Pancreas (tissue), 10 donors: ENCODE measurements at regions not wholly inside any gene's neighbourhood (a gene's known extent, or its start where the extent isn't known, plus 50 kb on each side); places are given as distances from the start of the nearest gene placed in this dataset.

Experiments used
- ATAC-seq, 4 donors: fragments of 200-7000 bp; cut with Tn5 transposase; one replicate each; pipeline versions ENCODE4 v1.8.0 to v1.9.1; 2020; ENCODE audit warnings: mild to moderate bottlenecking in 4 of 4, moderate library complexity in 4 of 4
- DNase-seq, 6 donors: peaks; one replicate each; pipeline ENCODE4 v3.0.0-alpha.2; 2020
- FAIRE-seq: peaks from 2 replicates; lab custom pipeline; 2012; peaks lifted over from hg19 to GRCh38; lab: Jason Lieb, UNC
- H3K27ac ChIP-seq, 4 donors: fragments of 200-600 bp; sonication (generic); 1 replicate in 3 of 4; 2 replicates in 1 of 4; pipeline versions ENCODE4 v1.5.0 to v1.8.0; 2020
- H3K27me3 ChIP-seq, 4 donors: fragments of 200-600 bp; one replicate each; pipeline ENCODE4 v1.8.0; 2021
- H3K36me3 ChIP-seq, 3 donors: fragments of 200-600 bp; sonication (generic) in 1 of 3; one replicate each; pipeline versions ENCODE4 v1.5.0 to v1.8.0; 2020 to 2021
- H3K4me1 ChIP-seq, 3 donors: fragments of 200-600 bp; one replicate each; pipeline ENCODE4 v1.8.0; 2021
- H3K4me3 ChIP-seq, 4 donors: fragments of 200-600 bp; sonication (generic) in 2 of 4; one replicate each; pipeline versions ENCODE4 v1.5.0 to v1.8.0; 2020 to 2021
- H3K9me3 ChIP-seq, 4 donors: fragments of 200-600 bp; one replicate each; pipeline ENCODE4 v1.8.0; 2021
- WGBS, 2 donors: extraction: QIAGEN DNeasy Blood & Tissue Kit; methylation state at CpG; one replicate each; pipeline ENCODE4 v1.1.7; 2013; 5-methylcytosine and 5-hydroxymethylcytosine counted together
- intact Hi-C, 3 donors: fragments of 100-400 bp; cut with DNase I; formaldehyde crosslinking; loops; one replicate each; pipeline versions ENCODE4 v1.11.1 to v1.14.2; 2022
- TF ChIP-seq, protein P1 (sequence below), 4 donors: fragments of 200-600 bp; sonication (generic) in 3 of 4; IDR thresholded peaks; one replicate each; pipeline versions ENCODE4 v1.5.0 to v1.8.0; 2021; ENCODE audit warnings: antibody characterized with exemption in 4 of 4
- donor health status: healthy with polysubstance abuse.
- donor health status: DM: no; HTN: no; CAD: no; lungs with moderate emphysema.
- donor health status: DM: no; HTN: no; CAD: no.
- donor health status: control.
- donor health status: control.
- donor health status: Bipolar disorder and iron deficiency.
- donor health status: DM: yes; HTN: yes; CAD: no.
- donor health status: DM: no; HTN: no; CAD: no.
- donor health status: DM: no; HTN: no; CAD: no.
- donor health status: DM: yes; HTN: yes; CAD: no.

DNA sequence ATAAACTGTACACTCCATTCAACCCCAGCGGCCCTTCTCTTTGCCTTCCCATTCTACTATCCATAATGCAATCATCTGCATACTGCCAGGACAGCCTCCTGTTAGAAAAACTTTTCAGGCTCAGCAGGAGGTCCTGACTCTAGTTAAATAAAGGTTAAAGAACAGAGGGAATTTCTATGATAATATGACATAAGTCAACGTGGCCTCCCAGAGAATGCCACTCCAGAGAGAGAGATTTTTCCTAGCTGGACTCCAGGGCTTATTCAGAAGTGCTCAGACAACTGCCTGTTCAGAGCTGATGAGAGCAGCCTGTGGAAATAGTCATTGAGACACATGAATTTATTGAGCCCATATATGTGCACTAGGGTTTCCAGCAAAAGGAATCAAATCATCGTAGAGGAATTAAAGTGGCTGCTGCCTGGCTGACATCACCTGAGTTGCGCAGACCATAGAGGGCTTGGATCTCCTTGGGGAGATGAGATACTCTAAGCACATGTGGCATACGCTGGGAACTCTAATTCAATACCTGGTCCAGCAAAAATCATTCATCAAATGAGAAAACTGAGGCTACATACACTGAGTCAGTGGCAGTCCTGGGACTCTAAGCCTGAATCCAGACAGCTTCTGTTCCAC lies 736.2 kb downstream of the PTPRU start:
- DNase-seq = no peak
- ATAC-seq = no peak
- no peaks in the 10 kb centered on the region for H3K36me3 ChIP-seq
- no peaks in the 10 kb centered on the region for H3K4me1 ChIP-seq
- TF ChIP-seq, protein P1, sequence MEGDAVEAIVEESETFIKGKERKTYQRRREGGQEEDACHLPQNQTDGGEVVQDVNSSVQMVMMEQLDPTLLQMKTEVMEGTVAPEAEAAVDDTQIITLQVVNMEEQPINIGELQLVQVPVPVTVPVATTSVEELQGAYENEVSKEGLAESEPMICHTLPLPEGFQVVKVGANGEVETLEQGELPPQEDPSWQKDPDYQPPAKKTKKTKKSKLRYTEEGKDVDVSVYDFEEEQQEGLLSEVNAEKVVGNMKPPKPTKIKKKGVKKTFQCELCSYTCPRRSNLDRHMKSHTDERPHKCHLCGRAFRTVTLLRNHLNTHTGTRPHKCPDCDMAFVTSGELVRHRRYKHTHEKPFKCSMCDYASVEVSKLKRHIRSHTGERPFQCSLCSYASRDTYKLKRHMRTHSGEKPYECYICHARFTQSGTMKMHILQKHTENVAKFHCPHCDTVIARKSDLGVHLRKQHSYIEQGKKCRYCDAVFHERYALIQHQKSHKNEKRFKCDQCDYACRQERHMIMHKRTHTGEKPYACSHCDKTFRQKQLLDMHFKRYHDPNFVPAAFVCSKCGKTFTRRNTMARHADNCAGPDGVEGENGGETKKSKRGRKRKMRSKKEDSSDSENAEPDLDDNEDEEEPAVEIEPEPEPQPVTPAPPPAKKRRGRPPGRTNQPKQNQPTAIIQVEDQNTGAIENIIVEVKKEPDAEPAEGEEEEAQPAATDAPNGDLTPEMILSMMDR (IDR thresholded peaks at IDR 0.05) = no peak
- no peaks in the 10 kb centered on the region for H3K9me3 ChIP-seq
- intact Hi-C loops = no loop called here
- WGBS, 2 donors = 40 to 61% methylated on average over 5 of the region's 5 CpGs
- no peak overlapping the region for H3K4me3 ChIP-seq
- H3K27ac ChIP-seq = no peak overlapping the region
- H3K27me3 ChIP-seq = no peaks in the 10 kb centered on the region
- no peak for FAIRE-seq

DNA sequence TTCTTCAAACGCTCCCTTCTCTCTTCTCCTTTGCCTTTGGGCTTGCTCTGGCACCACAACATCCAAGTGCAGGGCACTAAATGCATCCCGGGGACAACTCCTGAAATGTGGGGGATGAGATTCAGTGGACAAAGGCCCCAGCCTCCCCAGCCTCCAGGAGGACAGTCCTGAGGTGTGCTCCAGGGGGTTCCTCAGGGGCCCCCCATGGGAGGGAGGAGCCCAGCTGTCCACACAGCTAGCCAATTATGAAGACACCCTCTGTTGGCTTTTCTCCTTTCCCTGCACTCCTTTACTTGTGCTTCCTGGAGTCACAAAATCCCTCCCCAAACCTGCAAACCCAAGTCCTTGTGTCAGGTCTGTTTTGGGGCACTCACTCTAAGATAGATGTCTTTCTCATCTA lies 735.4 kb downstream of the PTPRU start:
- Histone ChIP-seq H3K4me3 (no peak overlapping the region), H3K27ac (no peak overlapping the region), H3K9me3 (no peaks in the 10 kb centered on the region), H3K27me3 (no peaks in the 10 kb centered on the region), H3K4me1 (no peaks in the 10 kb centered on the region), H3K36me3 (no peaks in the 10 kb centered on the region)
- intact Hi-C loops = no loop called here
- DNase-seq = no peak
- no peak for FAIRE-seq
- ATAC-seq = no peak
- TF ChIP-seq, protein P1 (IDR thresholded peaks at IDR 0.05) = no peak
- WGBS, 2 donors = 53 to 56% methylated on average over 2 of the region's 2 CpGs

DNA sequence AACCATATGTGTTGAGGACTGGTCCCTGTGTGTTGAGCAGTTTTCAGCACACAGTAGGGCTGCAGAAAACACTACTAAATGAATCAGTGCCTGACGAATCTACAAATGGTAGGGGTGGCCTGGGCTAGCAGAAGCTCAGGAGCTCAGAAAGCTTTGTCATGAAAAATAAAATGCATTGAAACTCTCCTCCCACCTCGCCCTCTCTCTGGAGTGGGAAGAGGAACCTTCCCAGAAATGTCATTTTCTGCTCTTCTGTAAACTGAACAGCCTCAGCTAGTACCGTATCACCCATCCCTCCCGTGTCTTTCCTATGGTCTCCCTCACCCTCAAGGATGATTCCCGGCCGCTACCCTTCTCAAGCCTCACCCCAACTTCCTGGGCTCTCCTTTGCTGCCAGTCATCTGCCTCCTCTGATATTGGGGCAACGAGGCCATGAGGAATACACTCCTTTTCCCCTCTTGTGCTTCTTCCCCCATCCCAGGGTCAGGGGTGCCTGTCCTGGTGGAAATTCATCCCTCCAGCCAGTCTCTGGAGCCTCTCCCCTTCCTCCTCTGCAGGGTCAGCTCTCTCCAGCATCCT lies 734.5 kb downstream of the PTPRU start:
- H3K36me3 ChIP-seq = no peaks in the 10 kb centered on the region
- H3K9me3 ChIP-seq = no peaks in the 10 kb centered on the region
- WGBS, 2 donors = 46 to 58% methylated on average over 7 of the region's 7 CpGs
- H3K27me3 ChIP-seq = no peaks in the 10 kb centered on the region
- no peaks in the 10 kb centered on the region for H3K4me1 ChIP-seq
- H3K4me3 ChIP-seq = no peak overlapping the region
- ATAC-seq (no peak), DNase-seq (no peak), FAIRE-seq (no peak)
- H3K27ac ChIP-seq = no peak overlapping the region
- intact Hi-C loops = no loop called here
- TF ChIP-seq, protein P1 (IDR thresholded peaks at IDR 0.05) = no peak

DNA sequence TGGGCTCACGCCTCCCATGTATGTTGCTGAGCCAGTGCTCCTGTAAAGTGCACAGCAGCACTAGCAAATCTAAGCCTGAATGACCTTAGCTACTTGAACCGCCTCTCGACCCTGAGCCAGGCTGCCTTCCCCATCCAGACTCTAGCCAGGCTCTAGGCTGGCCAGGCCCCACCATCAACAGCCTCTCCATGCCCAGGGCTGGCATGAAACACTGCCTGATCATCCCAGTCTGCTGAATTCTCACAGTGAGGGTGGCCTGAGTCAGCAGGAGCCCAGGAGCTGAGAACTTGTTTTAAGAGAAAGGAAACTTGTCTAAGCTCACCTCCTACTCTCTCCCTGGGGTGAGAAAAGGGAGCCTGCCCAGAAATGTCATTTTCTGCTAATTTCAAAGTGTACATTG lies 733.3 kb downstream of the PTPRU start:
- DNase-seq (no peak), FAIRE-seq (no peak)
- 65 to 71% methylated on average over 3 of the region's 3 CpGs for WGBS, 2 donors

DNA sequence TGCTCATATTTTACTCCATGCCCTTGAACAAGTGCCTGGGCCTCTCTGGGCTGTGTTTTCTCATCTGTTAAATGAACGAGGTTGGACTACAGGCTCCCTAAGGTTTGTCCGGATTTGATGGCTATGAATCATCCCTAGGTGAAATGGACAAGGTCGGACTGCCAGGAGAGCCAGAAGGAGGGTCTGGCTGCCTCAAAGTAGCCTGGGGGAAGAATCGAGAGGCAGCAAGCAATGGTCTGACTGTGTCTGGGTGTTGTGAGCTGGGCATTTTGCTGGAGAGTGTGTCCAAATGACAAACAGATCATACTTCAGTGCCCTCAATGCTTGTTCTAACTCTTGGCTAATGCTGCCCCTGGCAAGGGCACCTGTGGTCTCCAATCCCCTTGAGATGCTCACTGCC lies 730.9 kb downstream of the PTPRU start:
- TF ChIP-seq, protein P1 (IDR thresholded peaks at IDR 0.05) = no peak
- H3K27me3 ChIP-seq = no peaks in the 10 kb centered on the region
- no peaks in the 10 kb centered on the region for H3K4me1 ChIP-seq
- no peak for ATAC-seq
- H3K27ac ChIP-seq = no peak overlapping the region
- no peaks in the 10 kb centered on the region for H3K9me3 ChIP-seq
- H3K4me3 ChIP-seq = no peak overlapping the region
- 23 to 30% methylated on average over 4 of the region's 4 CpGs for WGBS, 2 donors
- DNase-seq = no peak
- intact Hi-C loops = no loop called here
- no peaks in the 10 kb centered on the region for H3K36me3 ChIP-seq
- FAIRE-seq = no peak

More for the DNA sequence above, 733.3 kb downstream of the PTPRU start:
- no peak for ATAC-seq
- H3K27me3 ChIP-seq = no peaks in the 10 kb centered on the region
- TF ChIP-seq, protein P1 (IDR thresholded peaks at IDR 0.05) = no peak
- H3K9me3 ChIP-seq = no peaks in the 10 kb centered on the region
- intact Hi-C loops = no loop called here
- H3K4me1 ChIP-seq = no peaks in the 10 kb centered on the region
- H3K36me3 ChIP-seq = no peaks in the 10 kb centered on the region
- no peak overlapping the region for H3K27ac ChIP-seq
- H3K4me3 ChIP-seq = no peak overlapping the region
